ENCODE measurements at regions not wholly inside any gene's neighbourhood (a gene's known extent, or its start where the extent isn't known, plus 50 kb on each side); places are given as distances from the start of the nearest gene placed in this dataset.

GRCh38 chr5:52255308-52255707 lies 532.4 kb upstream of the ITGA1 start:
- TF ChIP-seq CTCF (IDR thresholded peaks at IDR 0.05; ENCODE audit: borderline replicate concordance, control extremely low read depth, extremely low read depth, insufficient read depth, missing control alignments) = no peak
- no peak for DNase-seq (ENCODE audit: low spot score)
- in situ Hi-C loops (cut with MboI; ENCODE audit: low sequenced_read_pairs, unreplicated experiment) = no loop called here

- DNase-seq (ENCODE audit: low spot score) = no peak
- no peak for TF ChIP-seq CTCF (IDR thresholded peaks at IDR 0.05; ENCODE audit: borderline replicate concordance, control extremely low read depth, extremely low read depth, insufficient read depth, missing control alignments)
- in situ Hi-C loops (cut with MboI; ENCODE audit: low sequenced_read_pairs, unreplicated experiment) = no loop called here
Measured at GRCh38 chr5:52262844-52263243, 524.9 kb upstream of the ITGA1 start.

GRCh38 chr5:52269401-52269800 lies 518.3 kb upstream of the ITGA1 start:
- in situ Hi-C loops (cut with MboI; ENCODE audit: low sequenced_read_pairs, unreplicated experiment) = no loop called here
- no peak for DNase-seq (ENCODE audit: low spot score)
- no peak for TF ChIP-seq CTCF (IDR thresholded peaks at IDR 0.05; ENCODE audit: borderline replicate concordance, control extremely low read depth, extremely low read depth, insufficient read depth, missing control alignments)

GRCh38 chr5:52269859-52270258 lies 517.9 kb upstream of the ITGA1 start:
- no peak for TF ChIP-seq CTCF (IDR thresholded peaks at IDR 0.05; ENCODE audit: borderline replicate concordance, control extremely low read depth, extremely low read depth, insufficient read depth, missing control alignments)
- in situ Hi-C loops (cut with MboI; ENCODE audit: low sequenced_read_pairs, unreplicated experiment) = no loop called here
- no peak for DNase-seq (ENCODE audit: low spot score)

GRCh38 chr5:52275639-52276038 lies 512.1 kb upstream of the ITGA1 start:
- DNase-seq (ENCODE audit: low spot score) = no peak
- TF ChIP-seq CTCF (IDR thresholded peaks at IDR 0.05; ENCODE audit: borderline replicate concordance, control extremely low read depth, extremely low read depth, insufficient read depth, missing control alignments) = no peak
- in situ Hi-C loops (cut with MboI; ENCODE audit: low sequenced_read_pairs, unreplicated experiment) = no loop called here

- in situ Hi-C loops (cut with MboI; ENCODE audit: low sequenced_read_pairs, unreplicated experiment) = no loop called here
- no peak for TF ChIP-seq CTCF (IDR thresholded peaks at IDR 0.05; ENCODE audit: borderline replicate concordance, control extremely low read depth, extremely low read depth, insufficient read depth, missing control alignments)
- no peak for DNase-seq (ENCODE audit: low spot score)
Measured at GRCh38 chr5:52277101-52277500, 510.6 kb upstream of the ITGA1 start.

- in situ Hi-C loops (cut with MboI; ENCODE audit: low sequenced_read_pairs, unreplicated experiment) = no loop called here
- TF ChIP-seq CTCF (IDR thresholded peaks at IDR 0.05; ENCODE audit: borderline replicate concordance, control extremely low read depth, extremely low read depth, insufficient read depth, missing control alignments) = no peak
- DNase-seq (ENCODE audit: low spot score) = no peak
Measured at GRCh38 chr5:52282647-52283046, 505.1 kb upstream of the ITGA1 start.
